ENCODE measurements at regions not wholly inside any gene's neighbourhood (a gene's known extent, or its start where the extent isn't known, plus 50 kb on each side); places are given as distances from the start of the nearest gene placed in this dataset.

DNA sequence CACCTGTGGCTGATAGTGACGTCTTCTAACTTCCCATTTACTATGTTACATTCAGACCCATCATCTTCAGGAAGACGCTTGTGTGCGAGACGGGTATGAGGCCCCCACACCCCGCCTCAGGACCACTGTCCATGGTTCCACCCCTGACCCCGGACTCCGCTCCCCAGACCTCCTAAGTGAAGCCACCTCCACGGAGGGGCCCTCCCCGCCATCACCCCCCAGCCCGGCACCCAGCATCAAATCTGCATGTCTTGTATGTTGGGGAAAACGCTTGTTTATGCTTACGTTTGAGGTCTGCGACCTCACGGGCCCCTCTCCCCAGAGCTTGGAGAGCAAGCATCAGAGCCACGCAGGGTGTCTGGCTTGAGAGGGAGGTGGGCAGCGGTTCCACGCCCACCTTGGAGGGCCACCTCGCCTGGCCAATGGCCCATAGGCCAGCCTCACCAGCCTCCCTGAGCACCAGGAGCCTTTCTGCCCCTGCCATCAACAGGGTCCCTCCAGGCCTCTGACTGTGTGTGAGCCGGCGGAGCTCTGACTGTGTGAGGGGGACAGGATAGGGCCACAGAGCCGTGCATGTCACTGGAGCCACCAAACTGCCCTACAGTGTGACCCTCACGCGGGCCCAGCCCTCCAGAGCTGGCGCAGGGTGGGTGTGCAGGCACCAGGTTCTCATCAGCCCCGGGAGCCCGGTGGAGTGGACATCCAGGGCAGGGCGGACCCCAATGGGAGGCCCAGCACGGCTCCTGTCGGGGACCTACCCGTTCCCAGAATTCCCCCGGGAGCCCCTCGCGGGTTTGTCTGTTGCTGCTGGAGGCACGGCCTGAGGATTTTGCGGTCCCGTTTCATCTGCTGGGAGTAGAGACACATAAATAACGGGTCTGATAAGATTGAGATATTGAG is 88.4 kb upstream of the NKX1-1 start:
- TF ChIP-seq POLR2A (IDR thresholded peaks at IDR 0.05), result no peak
- TF ChIP-seq, protein P1, sequence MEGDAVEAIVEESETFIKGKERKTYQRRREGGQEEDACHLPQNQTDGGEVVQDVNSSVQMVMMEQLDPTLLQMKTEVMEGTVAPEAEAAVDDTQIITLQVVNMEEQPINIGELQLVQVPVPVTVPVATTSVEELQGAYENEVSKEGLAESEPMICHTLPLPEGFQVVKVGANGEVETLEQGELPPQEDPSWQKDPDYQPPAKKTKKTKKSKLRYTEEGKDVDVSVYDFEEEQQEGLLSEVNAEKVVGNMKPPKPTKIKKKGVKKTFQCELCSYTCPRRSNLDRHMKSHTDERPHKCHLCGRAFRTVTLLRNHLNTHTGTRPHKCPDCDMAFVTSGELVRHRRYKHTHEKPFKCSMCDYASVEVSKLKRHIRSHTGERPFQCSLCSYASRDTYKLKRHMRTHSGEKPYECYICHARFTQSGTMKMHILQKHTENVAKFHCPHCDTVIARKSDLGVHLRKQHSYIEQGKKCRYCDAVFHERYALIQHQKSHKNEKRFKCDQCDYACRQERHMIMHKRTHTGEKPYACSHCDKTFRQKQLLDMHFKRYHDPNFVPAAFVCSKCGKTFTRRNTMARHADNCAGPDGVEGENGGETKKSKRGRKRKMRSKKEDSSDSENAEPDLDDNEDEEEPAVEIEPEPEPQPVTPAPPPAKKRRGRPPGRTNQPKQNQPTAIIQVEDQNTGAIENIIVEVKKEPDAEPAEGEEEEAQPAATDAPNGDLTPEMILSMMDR (IDR thresholded peaks at IDR 0.05), result no peak

All from uterus (tissue), 2 donors.